MV-4-11 (cell line): ENCODE measurements at regions not wholly inside any gene's neighbourhood (a gene's known extent, or its start where the extent isn't known, plus 50 kb on each side); places are given as distances from the start of the nearest gene placed in this dataset.
"Not testable (repeated sequence)": the region's sequence is repeated elsewhere in the genome, so short reads cannot be mapped to it uniquely, and the experiment has no call there.

ENCODE experiments used
- DNase-seq: peaks from one replicate; lab custom pipeline; 2025; lab: John Stamatoyannopoulos, UW

DNA sequence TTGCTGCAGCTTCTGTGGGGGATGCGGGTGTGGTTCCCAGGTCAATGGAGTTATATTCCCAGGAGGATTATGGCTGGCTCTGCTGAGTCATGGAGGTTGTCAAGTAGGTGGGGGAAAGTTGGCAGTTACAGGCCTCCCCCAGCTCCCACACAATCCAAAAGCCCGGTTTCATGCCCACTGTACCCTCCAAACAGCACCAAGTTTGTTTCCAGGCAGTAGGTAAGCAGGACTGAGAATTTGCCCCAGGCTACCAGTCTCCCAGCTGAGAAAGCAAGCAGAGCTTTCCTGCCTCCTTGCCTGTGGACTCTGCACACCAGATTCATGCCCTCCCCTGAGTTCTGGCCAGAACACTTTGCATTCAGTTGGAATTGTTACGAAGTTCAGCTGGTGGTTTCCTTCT is 578.2 kb downstream of the MEI4 start:
- no peak for DNase-seq

GRCh38 chr6:78243519-78243918 is 590.7 kb downstream of the MEI4 start:
- no peak for DNase-seq

DNA sequence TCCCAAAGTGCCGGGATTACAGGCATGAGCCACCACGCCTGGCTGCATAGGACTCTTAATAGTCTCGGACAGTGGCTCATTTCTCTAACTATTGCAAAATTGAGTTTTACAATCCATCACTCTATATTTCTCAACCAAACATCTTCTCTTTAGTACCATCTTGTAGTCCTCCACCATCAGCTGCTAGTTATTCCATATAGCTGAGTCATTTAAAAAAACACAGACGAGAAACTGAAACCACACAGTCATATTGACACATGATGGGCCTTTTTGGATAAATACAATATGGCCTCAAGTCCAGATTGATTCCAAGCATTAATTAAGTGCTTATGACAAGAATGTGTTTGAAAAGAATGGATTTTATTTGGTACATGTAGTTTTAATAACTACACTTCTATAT is 599.1 kb downstream of the MEI4 start:
- no peak for DNase-seq

DNA sequence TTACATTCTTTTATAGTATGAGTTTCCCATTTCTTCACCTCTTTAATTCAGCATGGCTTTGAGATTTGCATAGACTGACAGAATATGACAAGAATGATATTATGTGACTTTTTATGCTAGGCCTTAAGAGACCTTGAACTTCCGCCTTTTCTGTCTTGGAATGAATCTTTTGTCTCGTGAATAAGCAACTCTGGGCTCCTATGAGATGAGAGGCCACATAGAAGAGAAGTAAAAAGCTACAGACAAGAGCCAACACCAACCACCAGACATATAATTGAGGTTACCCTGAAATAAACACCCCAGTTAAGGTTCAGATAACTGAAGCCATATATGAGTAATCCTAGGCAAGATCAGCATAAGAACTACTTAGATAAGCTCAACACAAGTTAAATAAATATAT is 600.8 kb downstream of the MEI4 start:
- no peak for DNase-seq

DNA sequence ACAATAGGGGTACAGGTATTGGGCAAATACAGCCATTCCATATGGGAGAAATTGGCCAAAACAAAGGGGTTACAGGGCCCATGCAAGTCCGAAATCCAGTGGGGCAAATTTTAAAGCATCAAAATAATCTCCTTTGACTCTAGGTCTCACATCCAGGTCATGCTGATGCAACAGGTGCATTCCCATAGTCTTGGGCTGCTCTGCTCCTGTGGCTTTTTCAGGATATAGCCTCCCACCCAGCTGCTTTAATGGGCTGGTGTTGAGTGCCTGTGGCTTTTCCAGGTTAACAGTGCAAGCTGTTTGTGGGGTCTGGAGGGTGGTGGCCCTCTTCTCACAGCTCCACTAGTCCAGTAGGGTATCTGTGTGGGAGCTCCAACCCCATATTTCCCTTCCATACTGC is 607.1 kb downstream of the MEI4 start:
- no peak for DNase-seq

GRCh38 chr6:78260427-78260826 is 606.9 kb upstream of the IRAK1BP1 start:
- DNase-seq, result not testable (repeated sequence)

GRCh38 chr6:78268591-78269452 is 598.5 kb upstream of the IRAK1BP1 start:
- no peak for DNase-seq

- no peak for DNase-seq
These were observed 566.5 kb upstream of the IRAK1BP1 start for GRCh38 chr6:78300885-78301284.

- no peak for DNase-seq
These were observed 564.9 kb upstream of the IRAK1BP1 start for GRCh38 chr6:78302411-78302810.

GRCh38 chr6:78308025-78308424 is 559.3 kb upstream of the IRAK1BP1 start:
- DNase-seq, result no peak

- no peak for DNase-seq
These were observed 545.1 kb upstream of the IRAK1BP1 start for GRCh38 chr6:78322068-78322845.

- DNase-seq, result no peak
These were observed 543.1 kb upstream of the IRAK1BP1 start for GRCh38 chr6:78324213-78324612.

DNA sequence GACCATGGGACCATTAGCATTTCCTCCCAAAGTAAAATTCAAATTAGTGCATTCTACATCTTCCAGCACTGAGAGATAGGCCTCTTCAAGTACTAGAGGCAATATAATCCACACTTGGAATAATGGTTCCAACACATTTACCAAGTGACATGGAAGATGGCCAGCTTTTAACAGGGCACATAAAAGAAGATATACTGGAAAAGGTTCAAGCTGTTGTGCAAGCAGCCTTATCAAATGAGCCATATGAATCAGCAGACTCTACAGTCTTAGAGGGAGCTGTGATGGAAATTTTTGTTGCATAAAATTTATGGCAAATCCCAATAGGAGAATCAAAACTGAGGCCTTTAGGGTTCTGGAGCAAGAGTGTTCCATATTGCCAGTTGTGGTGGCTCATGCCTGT is 526.6 kb upstream of the IRAK1BP1 start:
- no peak for DNase-seq

DNA sequence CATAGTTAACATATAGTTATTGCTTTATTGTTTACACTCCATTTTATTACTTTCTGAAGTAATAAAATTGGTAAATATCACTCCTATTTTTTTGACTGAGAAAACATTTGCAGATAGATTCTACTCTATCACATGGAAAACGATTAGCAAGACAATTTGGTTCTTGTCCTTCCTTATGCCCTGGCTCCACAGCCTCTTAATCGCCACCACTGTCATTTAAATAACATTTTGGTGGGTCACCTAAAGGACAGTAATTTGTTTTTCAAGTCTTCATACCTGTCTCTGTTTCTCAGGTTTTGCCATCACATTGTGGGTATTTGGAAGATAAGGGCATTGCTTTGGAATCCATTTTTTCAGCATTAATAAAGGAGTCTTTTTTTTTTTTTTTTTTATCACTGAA is 521.5 kb upstream of the IRAK1BP1 start:
- no peak for DNase-seq

DNA sequence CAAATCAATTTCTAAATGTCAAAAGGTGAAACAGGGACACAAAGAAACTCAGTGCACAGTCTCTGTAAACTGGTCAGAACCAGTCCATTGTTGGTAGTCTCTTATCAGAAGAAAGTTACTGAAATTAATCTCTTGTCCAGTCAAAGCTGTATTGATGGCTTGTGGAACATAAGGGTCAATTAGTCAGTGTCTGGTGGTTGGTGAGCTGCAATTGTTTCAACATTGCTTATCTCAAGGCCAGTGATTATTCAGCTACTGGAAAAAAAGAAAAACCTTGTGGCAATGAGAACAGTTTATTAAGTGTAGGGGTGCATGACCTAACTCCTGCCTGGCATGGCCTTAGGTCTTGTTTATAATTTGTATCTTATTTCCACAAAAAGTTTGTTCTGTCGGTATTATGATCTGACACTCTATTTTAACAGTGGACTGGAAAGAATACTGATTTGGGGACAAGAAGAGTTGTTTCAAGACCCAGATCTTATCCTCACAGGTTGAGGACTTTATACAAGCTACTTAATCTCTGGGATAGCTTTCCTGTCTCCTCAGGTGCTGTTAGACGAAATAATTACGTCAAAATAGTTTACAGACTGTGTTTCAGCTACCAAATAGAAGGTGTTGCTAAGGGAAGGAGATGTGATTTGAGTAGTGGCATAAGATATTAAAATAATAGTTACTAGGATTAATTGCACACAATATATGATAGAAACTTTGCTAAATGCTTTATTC is 520.0 kb upstream of the IRAK1BP1 start:
- no peak for DNase-seq

- no peak for DNase-seq
These were observed 514.3 kb upstream of the IRAK1BP1 start for GRCh38 chr6:78353040-78353439.

- no peak for DNase-seq
These were observed 503.7 kb upstream of the IRAK1BP1 start for GRCh38 chr6:78363688-78364087.

- no peak for DNase-seq
These were observed 501.9 kb upstream of the IRAK1BP1 start for GRCh38 chr6:78365473-78365872.

DNA sequence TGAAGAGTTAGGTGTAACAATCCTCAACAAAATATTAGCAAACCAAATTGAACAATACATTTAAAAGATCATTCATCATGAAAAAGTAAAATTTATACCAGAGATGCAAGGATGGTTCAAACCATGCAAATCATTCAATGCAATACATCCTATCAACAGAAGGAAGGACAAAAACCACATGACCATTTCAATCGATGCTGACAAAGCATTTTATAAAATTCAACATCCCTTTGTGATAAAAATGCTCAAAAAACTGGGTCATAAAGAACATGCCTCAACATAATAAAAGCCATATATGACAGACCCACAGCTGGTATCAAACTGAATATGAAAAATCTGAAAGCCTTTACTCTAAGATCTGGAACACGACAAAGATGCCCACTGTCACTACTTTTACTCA is 490.3 kb upstream of the IRAK1BP1 start:
- no peak for DNase-seq

GRCh38 chr6:78379982-78380381 is 487.4 kb upstream of the IRAK1BP1 start:
- no peak for DNase-seq

DNA sequence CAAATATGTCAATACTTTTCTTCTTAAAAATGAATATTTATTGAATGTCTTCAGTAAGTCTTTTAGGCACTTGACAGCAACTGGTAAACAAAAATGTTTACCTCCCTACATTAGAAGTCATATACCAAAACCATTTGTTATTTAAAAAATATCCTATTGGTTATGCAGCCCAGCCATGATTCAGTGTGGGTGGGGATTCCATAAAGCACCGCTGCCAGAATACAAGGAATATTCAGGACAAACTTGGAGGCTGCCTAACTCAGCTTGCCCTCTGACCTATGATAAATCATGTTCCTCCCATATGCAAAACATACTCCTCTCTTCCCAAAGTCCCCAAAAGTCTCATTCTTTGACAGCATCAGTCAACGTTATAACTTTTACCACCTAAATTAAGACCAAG is 486.8 kb upstream of the IRAK1BP1 start:
- DNase-seq, result no peak

- no peak for DNase-seq
These were observed 483.4 kb upstream of the IRAK1BP1 start for GRCh38 chr6:78383968-78384367.

DNA sequence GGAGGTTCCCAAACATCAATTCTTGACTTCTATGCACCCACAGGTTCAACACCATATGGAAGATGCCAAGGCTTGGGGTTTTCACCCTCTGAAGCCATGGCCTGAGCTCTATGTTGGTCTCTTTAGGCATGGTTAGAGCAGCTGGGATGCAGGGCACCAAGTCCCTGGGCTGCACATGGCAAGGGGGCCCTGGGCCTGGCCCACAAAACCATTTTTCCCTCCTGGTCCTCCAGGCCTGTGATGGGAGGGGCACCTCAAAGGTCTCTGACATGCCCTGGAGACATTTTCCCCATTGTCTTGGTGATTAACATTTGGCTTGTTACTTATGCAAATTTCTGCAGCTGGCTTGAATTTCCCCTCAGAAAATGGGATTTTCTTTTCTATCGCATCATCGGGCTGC is 480.5 kb upstream of the IRAK1BP1 start:
- DNase-seq, result not testable (repeated sequence)
